Endothelial cell of umbilical vein (primary cell): ENCODE measurements at regions not wholly inside any gene's neighbourhood (a gene's known extent, or its start where the extent isn't known, plus 50 kb on each side); places are given as distances from the start of the nearest gene placed in this dataset.
"Not testable (repeated sequence)": the region's sequence is repeated elsewhere in the genome, so short reads cannot be mapped to it uniquely, and the experiment has no call there.

Source experiments
- BruUV-seq: library from RNA; stranded (reverse); fragments of 400-500 nt; replicated peaks from 2 replicates; lab custom pipeline; 2021; lab: Mats Ljungman, UMichigan
- CTCF ChIA-PET: fragments of 300-600, 350-600 bp; sonication (Branson Sonifier 250); formaldehyde crosslinking; loops from one replicate; lab custom pipeline; 2021; ENCODE audit warnings: antibody characterized with exemption, inconsistent platforms; lab: Charles Lee
- POLR2A ChIA-PET: fragments of 300-600, 350-600 bp; sonication (Branson Sonifier 250); formaldehyde crosslinking; loops from one replicate; lab custom pipeline; 2021; ENCODE audit warnings: antibody characterized with exemption, inconsistent platforms; lab: Charles Lee
- DNase-seq: peaks from one replicate; pipeline ENCODE4 v3.0.0-alpha.2; 2011; ENCODE audit warnings: low read depth, low spot score
- FAIRE-seq: peaks from 2 replicates; lab custom pipeline; 2011; peaks lifted over from hg19 to GRCh38; lab: Jason Lieb, UNC
- H2AFZ ChIP-seq: 2 replicates; pipeline ENCODE4 v1.6.0; 2012; ENCODE audit warnings: low read depth, low read length, control low read depth, inconsistent platforms
- H3K27ac ChIP-seq: 2 replicates; pipeline ENCODE4 v1.5.1; 2011; ENCODE audit warnings: low read depth, mild to moderate bottlenecking, control low read depth, low read length, moderate library complexity; ENCODE audit not compliant: insufficient read depth
- H3K27me3 ChIP-seq, 2 experiments: 2 replicates each; pipeline versions ENCODE4 v1.6.0 to v1.6.1; 2011; ENCODE audit warnings: low read length in 2 of 2, mixed read lengths in 1 of 2; ENCODE audit not compliant: control insufficient read depth in 2 of 2, insufficient read depth in 2 of 2
- H3K36me3 ChIP-seq, 2 experiments: 2 replicates in 1 of 2; 3 replicates in 1 of 2; pipeline ENCODE4 v1.5.1; 2011; ENCODE audit warnings: low read length in 2 of 2, mild to moderate bottlenecking in 1 of 2, moderate library complexity in 1 of 2; ENCODE audit not compliant: control insufficient read depth in 2 of 2, insufficient read depth in 2 of 2; ENCODE audit errors: extremely low read depth in 1 of 2
- H3K4me1 ChIP-seq: 3 replicates; pipeline ENCODE4 v1.5.1; 2011; ENCODE audit warnings: mild to moderate bottlenecking, low read length; ENCODE audit not compliant: control insufficient read depth, insufficient read depth; ENCODE audit errors: extremely low read depth
- H3K4me2 ChIP-seq: 2 replicates; pipeline ENCODE4 v1.6.1; 2011; ENCODE audit warnings: low read length, control low read depth, mixed read lengths; ENCODE audit not compliant: insufficient read depth
- H3K4me3 ChIP-seq, 3 experiments: fragments of 200-600 bp in 1 of 3; sonication (generic), shearing (Covaris generic) in 1 of 3; replicated peaks in 1 of 3; 2 replicates each; pipeline ENCODE4 v1.5.1; 2011 to 2016; ENCODE audit warnings: control low read depth in 3 of 3, low read length in 3 of 3, mild to moderate bottlenecking in 2 of 3, inconsistent platforms in 1 of 3, low read depth in 1 of 3, moderate library complexity in 1 of 3; ENCODE audit not compliant: insufficient read depth in 1 of 3
- H3K79me2 ChIP-seq: 2 replicates; pipeline ENCODE4 v1.6.0; 2012; ENCODE audit warnings: low read length, inconsistent platforms; ENCODE audit not compliant: control insufficient read depth, insufficient read depth
- H3K9ac ChIP-seq: replicated peaks from 2 replicates; pipeline ENCODE3; 2011; ENCODE audit warnings: low read length, control low read depth; ENCODE audit not compliant: insufficient read depth; ENCODE audit errors: extremely low read depth
- H3K9me1 ChIP-seq: replicated peaks from 3 replicates; pipeline ENCODE4 v1.6.0; 2011; ENCODE audit warnings: mild to moderate bottlenecking, low read length; ENCODE audit not compliant: control insufficient read depth, insufficient read depth; ENCODE audit errors: extremely low read depth
- H3K9me3 ChIP-seq: replicated peaks from 2 replicates; pipeline ENCODE4 v1.5.1; 2012; ENCODE audit warnings: low read length, inconsistent platforms; ENCODE audit not compliant: control insufficient read depth, insufficient read depth
- H4K20me1 ChIP-seq: replicated peaks from 2 replicates; pipeline ENCODE3; 2011; ENCODE audit warnings: mild to moderate bottlenecking, low read length; ENCODE audit not compliant: control insufficient read depth, insufficient read depth; ENCODE audit errors: extremely low read depth
- dilution Hi-C: fragments of 300-500 bp; cut with MboI; formaldehyde crosslinking; loops from one replicate; pipeline ENCODE4 v1.15.0; 2019; ENCODE audit warnings: low sequenced_read_pairs; ENCODE audit not compliant: extremely low pct_ligation_motif_present
- intact Hi-C: fragments of 100-400 bp; cut with micrococcal nuclease; formaldehyde crosslinking; loops from one replicate; pipeline ENCODE4 v1.10.0; 2022

DNA sequence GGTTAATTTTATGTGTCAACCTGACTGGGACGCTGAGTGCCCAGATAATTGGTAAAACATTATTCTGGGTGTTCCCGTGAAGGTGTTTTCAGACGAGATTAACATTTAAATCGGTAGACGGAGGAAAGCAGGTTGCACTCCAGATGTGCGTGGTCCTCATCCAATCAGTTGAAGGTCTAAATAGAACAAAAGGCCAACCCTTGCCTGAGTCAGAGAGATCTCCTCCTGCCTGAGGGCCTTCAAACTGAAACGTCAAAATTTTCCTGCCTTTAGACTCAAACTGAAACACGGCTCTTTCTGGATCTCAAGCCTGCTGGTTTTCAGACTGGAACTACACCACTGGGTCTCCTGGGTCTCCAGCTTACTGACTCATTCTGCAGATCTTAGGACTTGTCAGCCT lies 70.9 kb downstream of the NPIPA5 start:
- POLR2A ChIA-PET, FAIRE-seq, H3K4me1 ChIP-seq, CTCF ChIA-PET, H4K20me1 ChIP-seq, H3K9me3 ChIP-seq, H3K9ac ChIP-seq, dilution Hi-C loops, BruUV-seq, H3K79me2 ChIP-seq, H2AFZ ChIP-seq, H3K27me3 ChIP-seq, H3K9me1 ChIP-seq, H3K27ac ChIP-seq, H3K36me3 ChIP-seq, H3K4me3 ChIP-seq, H3K4me2 ChIP-seq, DNase-seq, intact Hi-C loops: not testable (repeated sequence)

DNA sequence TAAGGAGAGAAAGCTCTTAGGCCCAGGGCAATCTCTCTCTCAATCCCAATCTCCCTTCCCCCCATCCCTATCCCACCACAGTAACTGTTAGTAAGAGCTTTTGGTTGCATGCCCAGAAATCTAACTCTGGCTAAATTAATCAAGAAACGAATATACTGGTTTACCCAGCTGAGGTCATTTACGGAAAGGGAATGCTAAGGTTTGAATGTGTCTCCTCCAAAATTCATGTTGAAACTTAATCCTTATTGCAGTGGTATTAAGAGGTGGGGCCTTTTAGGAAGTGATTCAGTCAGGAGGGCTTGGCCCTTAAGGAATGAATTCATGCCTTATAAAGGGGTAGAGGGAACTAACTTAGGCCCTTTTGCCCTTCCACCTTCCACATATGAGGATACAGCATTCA lies 72.2 kb downstream of the NPIPA5 start:
- dilution Hi-C loops, DNase-seq, H4K20me1 ChIP-seq, FAIRE-seq, H3K79me2 ChIP-seq, intact Hi-C loops, H3K27ac ChIP-seq, CTCF ChIA-PET, H3K27me3 ChIP-seq, H3K9me3 ChIP-seq, H3K4me1 ChIP-seq, H3K4me3 ChIP-seq, POLR2A ChIA-PET, BruUV-seq, H3K4me2 ChIP-seq, H3K9me1 ChIP-seq, H3K9ac ChIP-seq, H3K36me3 ChIP-seq, H2AFZ ChIP-seq: not testable (repeated sequence)

DNA sequence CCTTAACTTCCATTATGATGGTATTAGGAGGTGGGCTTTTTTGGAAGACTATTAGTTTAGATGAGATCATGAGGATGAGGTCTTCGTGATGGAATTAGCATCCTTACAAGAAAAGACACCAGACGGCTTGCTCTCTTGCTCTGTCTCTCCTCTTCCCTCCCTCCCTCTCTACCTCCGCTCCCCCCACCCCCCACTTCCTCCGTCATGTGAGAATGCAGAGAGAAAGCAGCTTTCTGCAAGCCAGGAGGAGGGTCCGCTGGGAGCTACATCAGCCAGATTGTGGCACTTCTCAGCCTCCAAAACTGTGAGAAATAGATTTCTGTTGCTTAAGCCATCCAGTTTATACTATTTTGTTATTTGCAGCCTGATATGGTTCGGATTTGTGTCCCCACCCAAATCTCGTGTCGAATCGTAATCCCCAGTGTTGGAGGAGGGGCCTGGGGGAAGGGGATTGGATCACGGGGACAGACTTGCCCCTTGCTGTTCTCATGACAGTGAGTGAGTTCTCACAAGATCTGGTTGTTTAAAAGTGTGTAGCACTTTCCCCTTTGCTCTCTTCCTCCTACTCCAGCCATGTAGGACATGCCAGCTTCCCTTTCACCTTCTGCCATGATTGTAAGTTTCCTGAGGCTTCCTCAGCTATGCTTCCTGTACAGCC lies 74.3 kb downstream of the NPIPA5 start:
- H3K9ac ChIP-seq, POLR2A ChIA-PET, intact Hi-C loops: not testable (repeated sequence)

DNA sequence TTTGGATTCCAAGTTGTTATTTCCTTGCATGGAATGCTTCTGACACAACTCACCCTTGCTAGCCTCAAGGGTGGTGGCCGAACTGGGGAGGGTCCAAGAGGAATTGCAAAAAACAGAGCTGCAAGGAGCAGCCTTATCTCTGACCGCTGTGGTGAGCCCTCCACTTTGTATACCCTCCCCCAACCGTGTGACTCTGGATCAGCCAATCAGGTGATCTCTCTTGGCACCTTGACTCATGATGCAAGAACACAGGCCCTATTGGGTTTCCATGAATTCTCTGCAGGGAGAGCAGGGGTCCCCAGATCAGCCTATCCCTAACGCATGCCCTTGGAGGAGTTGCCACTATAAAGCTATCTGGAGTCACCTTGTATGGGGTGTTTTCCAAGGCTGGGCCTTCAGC lies 81.0 kb downstream of the NPIPA5 start:
- H2AFZ ChIP-seq, dilution Hi-C loops, H3K4me2 ChIP-seq, H3K4me3 ChIP-seq, FAIRE-seq, H3K9me1 ChIP-seq, H4K20me1 ChIP-seq, H3K36me3 ChIP-seq, H3K79me2 ChIP-seq, H3K27me3 ChIP-seq, POLR2A ChIA-PET, BruUV-seq, intact Hi-C loops, H3K9ac ChIP-seq, DNase-seq, H3K27ac ChIP-seq, CTCF ChIA-PET, H3K9me3 ChIP-seq, H3K4me1 ChIP-seq: not testable (repeated sequence)

More for the DNA sequence above, 74.3 kb downstream of the NPIPA5 start:
- H2AFZ ChIP-seq, FAIRE-seq, H3K27ac ChIP-seq, DNase-seq, H3K36me3 ChIP-seq, BruUV-seq, H3K27me3 ChIP-seq, H3K9me3 ChIP-seq, dilution Hi-C loops, CTCF ChIA-PET, H3K9me1 ChIP-seq, H3K79me2 ChIP-seq, H3K4me1 ChIP-seq, H3K4me3 ChIP-seq, H3K4me2 ChIP-seq, H4K20me1 ChIP-seq: not testable (repeated sequence)
